Prostate gland (tissue), 2 donors: ENCODE measurements at regions not wholly inside any gene's neighbourhood (a gene's known extent, or its start where the extent isn't known, plus 50 kb on each side); places are given as distances from the start of the nearest gene placed in this dataset.

Source experiments
- CTCF ChIP-seq, 4 experiments: fragments of 200-600 bp in 2 of 4; fragments of 450-650 bp in 2 of 4; sonication (generic) in 2 of 4; IDR thresholded peaks; 1 replicate in 3 of 4; 2 replicates in 1 of 4; pipeline ENCODE4 v1.5.1; 2016 to 2019; ENCODE audit warnings: antibody characterized with exemption in 4 of 4, mild to moderate bottlenecking in 2 of 4, moderate library complexity in 2 of 4
- POLR2A ChIP-seq: fragments of 450-650 bp; IDR thresholded peaks from one replicate; pipeline ENCODE4 v1.6.1; 2016; ENCODE audit warnings: antibody characterized with exemption, mild to moderate bottlenecking

- no peak for TF ChIP-seq CTCF (IDR thresholded peaks at IDR 0.05)
- no peak for TF ChIP-seq POLR2A
Measured at GRCh38 chr9:7899753-7900152, 100.2 kb upstream of the DMAC1 start.
